IMR-90 (cell line): ENCODE measurements at regions not wholly inside any gene's neighbourhood (a gene's known extent, or its start where the extent isn't known, plus 50 kb on each side); places are given as distances from the start of the nearest gene placed in this dataset.

Experiments used
- ATAC-seq: fragments of 200-7000 bp; cut with Tn5 transposase; 2 replicates; pipeline ENCODE4 v1.9.1; 2020; ENCODE audit warnings: low read depth, mild to moderate bottlenecking, moderate library complexity
- BruUV-seq: library from RNA; stranded (reverse); fragments of 400-500 nt; replicated peaks from 2 replicates; lab custom pipeline; 2021; lab: Mats Ljungman, UMichigan
- CTCF ChIA-PET: fragments of 300-600 bp; formaldehyde crosslinking; extraction: SDS; loops from one replicate; lab custom pipeline; 2021; ENCODE audit warnings: antibody characterized with exemption; lab: Yijun Ruan, JAX
- POLR2A ChIA-PET: fragments of 300-600 bp; sonication (Branson Sonifier 250); formaldehyde crosslinking; loops from one replicate; lab custom pipeline; 2022; ENCODE audit warnings: antibody characterized with exemption; ENCODE audit not compliant: unreplicated experiment; lab: Charles Lee
- DNase-seq: peaks from one replicate; pipeline ENCODE4 v3.0.0; 2013
- H2AFZ ChIP-seq: replicated peaks from 2 replicates; pipeline ENCODE3; 2013; ENCODE audit warnings: low read length, mild to moderate bottlenecking; ENCODE audit not compliant: poor library complexity
- H2AK5ac ChIP-seq: 2 replicates; pipeline ENCODE4 v1.6.1; 2013; ENCODE audit warnings: low read depth, low read length, inconsistent platforms
- H2AK9ac ChIP-seq: replicated peaks from 2 replicates; pipeline ENCODE3; 2013; ENCODE audit warnings: mild to moderate bottlenecking, low read depth, low read length, moderate library complexity; ENCODE audit not compliant: poor library complexity
- H2BK120ac ChIP-seq: 2 replicates; pipeline ENCODE4 v1.6.1; 2013; ENCODE audit warnings: low read depth, low read length, inconsistent platforms
- H2BK15ac ChIP-seq: 3 replicates; pipeline ENCODE4 v1.6.1; 2013; ENCODE audit warnings: low read depth, low read length, inconsistent platforms
- H2BK20ac ChIP-seq: 2 replicates; pipeline ENCODE4 v1.6.1; 2013; ENCODE audit warnings: low read depth, mild to moderate bottlenecking, inconsistent platforms, low read length, moderate library complexity
- H2BK5ac ChIP-seq: 2 replicates; pipeline ENCODE4 v1.6.1; 2013; ENCODE audit warnings: mild to moderate bottlenecking, low read depth, low read length, inconsistent platforms; ENCODE audit not compliant: poor library complexity, severe bottlenecking
- H3K14ac ChIP-seq: replicated peaks from 2 replicates; pipeline ENCODE4 v1.6.1; 2013; ENCODE audit warnings: low read depth, low read length, inconsistent platforms
- H3K18ac ChIP-seq: 2 replicates; pipeline ENCODE4 v1.6.1; 2013; ENCODE audit warnings: low read depth, low read length, control low read depth
- H3K23ac ChIP-seq: 2 replicates; pipeline ENCODE4 v1.6.1; 2013; ENCODE audit warnings: low read depth, low read length, inconsistent platforms
- H3K27ac ChIP-seq: 2 replicates; pipeline ENCODE4 v1.5.1; 2013; ENCODE audit warnings: mild to moderate bottlenecking, control low read depth, low read length; ENCODE audit not compliant: insufficient read depth
- H3K27me3 ChIP-seq: 2 replicates; pipeline ENCODE4 v1.6.1; 2013; ENCODE audit warnings: low read length; ENCODE audit not compliant: control insufficient read depth, insufficient read depth
- H3K36me3 ChIP-seq: 2 replicates; pipeline ENCODE4 v1.6.1; 2013; ENCODE audit warnings: low read length, mixed read lengths; ENCODE audit not compliant: control insufficient read depth, insufficient read depth
- H3K4ac ChIP-seq: 2 replicates; pipeline ENCODE4 v1.6.1; 2013; ENCODE audit warnings: low read depth, low read length, inconsistent platforms
- H3K4me1 ChIP-seq: 2 replicates; pipeline ENCODE4 v1.6.1; 2013; ENCODE audit warnings: low read length, mixed read lengths; ENCODE audit not compliant: control insufficient read depth, insufficient read depth
- H3K4me2 ChIP-seq: 2 replicates; pipeline ENCODE4 v1.6.1; 2013; ENCODE audit warnings: low read depth, mild to moderate bottlenecking, control low read depth, low read length, moderate library complexity
- H3K4me3 ChIP-seq: 2 replicates; pipeline ENCODE4 v1.5.1; 2013; ENCODE audit warnings: low read depth, mild to moderate bottlenecking, control low read depth, low read length, moderate library complexity; ENCODE audit not compliant: insufficient read depth
- H3K56ac ChIP-seq: 2 replicates; pipeline ENCODE4 v1.6.1; 2013; ENCODE audit warnings: low read length, inconsistent platforms; ENCODE audit not compliant: insufficient read depth; ENCODE audit errors: extremely low read depth
- H3K79me1 ChIP-seq, 2 experiments: 2 replicates each; pipeline ENCODE4 v1.6.1; 2013; ENCODE audit warnings: low read length in 2 of 2, inconsistent platforms in 1 of 2, low read depth in 1 of 2
- H3K9ac ChIP-seq: 2 replicates; pipeline ENCODE4 v1.6.1; 2013; ENCODE audit warnings: low read depth, low read length, control low read depth
- H3K9me1 ChIP-seq: 2 replicates; pipeline ENCODE4 v1.6.1; 2013; ENCODE audit warnings: low read length, inconsistent platforms; ENCODE audit not compliant: insufficient read depth
- H3K9me3 ChIP-seq: 2 replicates; pipeline ENCODE4 v1.6.1; 2013; ENCODE audit warnings: low read length; ENCODE audit not compliant: control insufficient read depth, insufficient read depth
- H4K20me1 ChIP-seq: 2 replicates; pipeline ENCODE4 v1.6.1; 2013; ENCODE audit warnings: low read length, inconsistent platforms; ENCODE audit not compliant: insufficient read depth
- H4K5ac ChIP-seq: 2 replicates; pipeline ENCODE4 v1.6.1; 2013; ENCODE audit warnings: mild to moderate bottlenecking, low read depth, low read length, control low read depth
- H4K8ac ChIP-seq, 2 experiments: 2 replicates each; pipeline ENCODE4 v1.6.1; 2013; ENCODE audit warnings: low read depth in 2 of 2, low read length in 2 of 2, control low read depth in 1 of 2, inconsistent platforms in 1 of 2
- H4K91ac ChIP-seq: 2 replicates; pipeline ENCODE4 v1.6.1; 2013; ENCODE audit warnings: low read depth, low read length, inconsistent platforms; ENCODE audit not compliant: insufficient read depth
- BHLHE40 ChIP-seq: fragments of 150-350 bp; IDR thresholded peaks from 2 replicates; pipeline ENCODE4 v1.6.1; 2016; ENCODE audit warnings: mild to moderate bottlenecking, low read depth, low read length
- CEBPB ChIP-seq: IDR thresholded peaks from 2 replicates; pipeline ENCODE4 v1.6.1; 2012; ENCODE audit warnings: low read depth, low read length, improper control_type of control experiment
- CHD1 ChIP-seq: IDR thresholded peaks from 2 replicates; pipeline ENCODE4 v1.6.1; 2012; ENCODE audit warnings: low read depth, low read length, improper control_type of control experiment
- CTCF ChIP-seq: conservative IDR thresholded peaks from 2 replicates; pipeline ENCODE4 v1.5.1; 2012; ENCODE audit warnings: mild to moderate bottlenecking, low read depth, low read length, improper control_type of control experiment
- ELK1 ChIP-seq: fragments of 150-350 bp; IDR thresholded peaks from 2 replicates; pipeline ENCODE4 v1.6.1; 2016; ENCODE audit warnings: low read depth, mild to moderate bottlenecking, low read length, moderate library complexity, borderline replicate concordance
- FOS ChIP-seq: fragments of 150-350 bp; IDR thresholded peaks from 2 replicates; pipeline ENCODE4 v1.6.1; 2016; ENCODE audit warnings: low read depth, low read length
- MAFK ChIP-seq: IDR thresholded peaks from 2 replicates; pipeline ENCODE4 v1.6.1; 2012; ENCODE audit warnings: low read depth, low read length, improper control_type of control experiment
- MAZ ChIP-seq: IDR thresholded peaks from 2 replicates; pipeline ENCODE4 v1.6.1; 2012; ENCODE audit warnings: low read depth, mild to moderate bottlenecking, low read length, improper control_type of control experiment, moderate library complexity, borderline replicate concordance
- MXI1 ChIP-seq: IDR thresholded peaks from 2 replicates; pipeline ENCODE4 v1.6.1; 2012; ENCODE audit warnings: low read depth, mild to moderate bottlenecking, low read length, moderate library complexity, borderline replicate concordance
- NFE2L2 ChIP-seq: fragments of 150-350 bp; IDR thresholded peaks from 2 replicates; pipeline ENCODE4 v1.6.1; 2016; ENCODE audit warnings: low read depth, mild to moderate bottlenecking, low read length
- POLR2A ChIP-seq: IDR thresholded peaks from 2 replicates; pipeline ENCODE4 v1.6.1; 2012; ENCODE audit warnings: mild to moderate bottlenecking, low read depth, low read length
- RAD21 ChIP-seq: IDR thresholded peaks from 2 replicates; pipeline ENCODE4 v1.6.1; 2012; ENCODE audit warnings: low read length, improper control_type of control experiment
- RCOR1 ChIP-seq: IDR thresholded peaks from 2 replicates; pipeline ENCODE4 v1.6.1; 2012; ENCODE audit warnings: mild to moderate bottlenecking, low read length, improper control_type of control experiment; ENCODE audit not compliant: insufficient replicate concordance
- RFX5 ChIP-seq: IDR thresholded peaks from 2 replicates; pipeline ENCODE4 v1.8.0; 2012; ENCODE audit warnings: low read depth, mild to moderate bottlenecking, low read length, moderate library complexity
- SMC3 ChIP-seq: fragments of 150-350 bp; IDR thresholded peaks from 2 replicates; pipeline ENCODE4 v1.6.1; 2016; ENCODE audit warnings: low read depth, mild to moderate bottlenecking, antibody characterized with exemption, low read length, moderate library complexity
- USF2 ChIP-seq: fragments of 150-350 bp; IDR thresholded peaks from 2 replicates; pipeline ENCODE4 v1.6.1; 2017; ENCODE audit warnings: mild to moderate bottlenecking, antibody characterized with exemption, low read length, low read depth
- WGBS, 2 experiments: methylation state at CpG; one replicate each; pipeline versions ENCODE4 v1.1.5 to v1.1.7; 2013; ENCODE audit warnings: missing lambda C conversion rate in 2 of 2; ENCODE audit not compliant: insufficient read length in 1 of 2; ENCODE audit errors: extremely low coverage in 2 of 2; 5-methylcytosine and 5-hydroxymethylcytosine counted together
- dilution Hi-C: fragments of 300-500 bp; cut with HindIII; formaldehyde crosslinking; loops from one replicate; pipeline ENCODE4 v1.14.3; 2018; ENCODE audit warnings: low sequenced_read_pairs; ENCODE audit not compliant: unreplicated experiment
- in situ Hi-C: fragments of 300-500 bp; cut with MboI; formaldehyde crosslinking; loops from 3 replicates; pipeline ENCODE4 v1.14.3; 2019; ENCODE audit warnings: low sequenced_read_pairs, inconsistent platforms, mixed read lengths
- intact Hi-C: fragments of 100-400 bp; cut with micrococcal nuclease; formaldehyde crosslinking; loops from 2 replicates; pipeline ENCODE4 v1.10.0; 2022

- Histone ChIP-seq H3K23ac (no peak overlapping the region), H2BK20ac (no peak overlapping the region), H4K20me1 (no peaks in the 10 kb centered on the region; the same call in 1 of the 2 replicates), H2AK5ac (no peak overlapping the region), H2AK9ac (no peak overlapping the region), H3K36me3 (no peaks in the 10 kb centered on the region), H3K4me1 (no peaks in the 10 kb centered on the region), H3K4ac (no peak overlapping the region), H3K56ac (no peak overlapping the region), H2BK5ac (no peak overlapping the region), H3K79me1 (no peaks in the 10 kb centered on the region), H3K27me3 (peaks cover 3% of the 10 kb centered on the region), H3K9me3 (no peaks in the 10 kb centered on the region; the same call in 1 of the 2 replicates), H3K4me2 (no peak overlapping the region), H3K27ac (no peak overlapping the region), H4K8ac (no peak overlapping the region), H4K5ac (no peak overlapping the region), H3K18ac (no peak overlapping the region), H2AFZ (no peak overlapping the region), H2BK15ac (no peak overlapping the region), H2BK120ac (no peak overlapping the region), H3K9ac (no peak overlapping the region), H3K14ac (no peak overlapping the region), H3K9me1 (no peaks in the 10 kb centered on the region; the same call in 1 of the 2 replicates), H3K4me3 (no peak overlapping the region), H4K91ac (no peak overlapping the region)
- dilution Hi-C loops (no loop called here), intact Hi-C loops (no loop called here), in situ Hi-C loops (no loop called here)
- POLR2A ChIA-PET, result no interaction called here
- TF ChIP-seq FOS (no peak), BHLHE40 (no peak), RAD21 (no peak), MAZ (no peak), MAFK (no peak), CTCF (no peak), USF2 (no peak), POLR2A (no peak), RCOR1 (no peak), ELK1 (no peak), NFE2L2 (no peak), SMC3 (no peak), MXI1 (no peak), RFX5 (no peak), CHD1 (no peak), CEBPB (no peak)
- BruUV-seq, result no TSS peak
- DNase-seq, result no peak
- no peak for ATAC-seq
- WGBS, 2 experiments, result no CpG with 5 or more reads among the region's 1 CpG
- CTCF ChIA-PET, result no interaction called here
These were observed 279.6 kb upstream of the ID2 start for GRCh38 chr2:8402222-8402621.
